K562 (cell line): ENCODE measurements at regions not wholly inside any gene's neighbourhood (a gene's known extent, or its start where the extent isn't known, plus 50 kb on each side); places are given as distances from the start of the nearest gene placed in this dataset.

Source experiments
- ATAC-seq: fragments of 200-7000 bp; cut with Tn5 transposase; 3 replicates; pipeline ENCODE4 v1.9.1; 2020; ENCODE audit warnings: moderate library complexity
- BruUV-seq: library from RNA; stranded (reverse); fragments of 400-500 nt; replicated peaks from 2 replicates; lab custom pipeline; 2021; lab: Mats Ljungman, UMichigan
- CTCF ChIA-PET: fragments of 300-600 bp; formaldehyde crosslinking; extraction: SDS; loops from one replicate; lab custom pipeline; 2021; ENCODE audit warnings: low intra/inter-chr PET ratio; lab: Yijun Ruan, JAX
- POLR2A ChIA-PET: fragments of 300-600, 350-650 bp; sonication (Branson Sonifier 250); formaldehyde crosslinking; extraction: SDS; loops from one replicate; lab custom pipeline; 2021; ENCODE audit warnings: antibody characterized with exemption, inconsistent platforms; lab: Yijun Ruan, JAX
- DNase-seq, 4 experiments: peaks; one replicate each; pipeline versions ENCODE4 v3.0.0 to v3.0.0-alpha.2; 2011 to 2018; ENCODE audit warnings: low spot score in 3 of 4, mixed read lengths in 3 of 4; ENCODE audit errors: extremely low read depth in 1 of 4
- FAIRE-seq: peaks from 2 replicates; lab custom pipeline; 2011; peaks lifted over from hg19 to GRCh38; lab: Jason Lieb, UNC
- H2AFZ ChIP-seq: 2 replicates; pipeline ENCODE4 v1.6.0; 2011; ENCODE audit warnings: low read depth, low read length, control low read depth, inconsistent platforms
- H3K27ac ChIP-seq: fragments of 200-600 bp; 3 replicates; pipeline ENCODE4 v1.8.0; 2011; ENCODE audit warnings: low read depth, mild to moderate bottlenecking, control low read depth, inconsistent platforms, low read length, moderate library complexity, mixed read lengths; ENCODE audit errors: extremely low read depth
- H3K27me3 ChIP-seq, 2 experiments: fragments of 300-600 bp in 1 of 2; 2 replicates in 1 of 2; 3 replicates in 1 of 2; pipeline versions ENCODE4 v1.6.0 to v1.8.0; 2011; ENCODE audit warnings: inconsistent platforms in 2 of 2, low read length in 2 of 2, mild to moderate bottlenecking in 1 of 2, mixed read lengths in 1 of 2, moderate library complexity in 1 of 2; ENCODE audit not compliant: control insufficient read depth in 2 of 2, insufficient read depth in 2 of 2
- H3K36me3 ChIP-seq: fragments of 300-600 bp; 3 replicates; pipeline ENCODE4 v1.8.0; 2011; ENCODE audit warnings: mild to moderate bottlenecking, low read length, inconsistent platforms; ENCODE audit not compliant: control insufficient read depth, insufficient read depth
- H3K4me1 ChIP-seq, 2 experiments: fragments of 200-600 bp in 1 of 2; replicated peaks in 1 of 2; 2 replicates in 1 of 2; 3 replicates in 1 of 2; pipeline versions ENCODE4 v1.5.1 to v1.8.0; 2011; ENCODE audit warnings: inconsistent platforms in 2 of 2, low read length in 2 of 2, mild to moderate bottlenecking in 1 of 2, mixed read lengths in 1 of 2, moderate library complexity in 1 of 2; ENCODE audit not compliant: control insufficient read depth in 2 of 2, insufficient read depth in 2 of 2
- H3K4me2 ChIP-seq: 2 replicates; pipeline ENCODE4 v1.6.1; 2011; ENCODE audit warnings: low read length, control low read depth, inconsistent platforms, mixed read lengths; ENCODE audit not compliant: insufficient read depth
- H3K4me3 ChIP-seq: fragments of 200-600 bp; sonication (generic), shearing (Covaris generic); 2 replicates; pipeline ENCODE4 v1.5.1; 2016; ENCODE audit warnings: control low read depth, inconsistent platforms
- H3K79me2 ChIP-seq: fragments of 200-600 bp; 3 replicates; pipeline ENCODE4 v1.8.0; 2011; ENCODE audit warnings: low read length, inconsistent platforms; ENCODE audit not compliant: control insufficient read depth, insufficient read depth
- H3K9ac ChIP-seq, 2 experiments: 2 replicates each; pipeline versions ENCODE4 v1.6.0 to v1.6.1; 2011; ENCODE audit warnings: low read depth in 2 of 2, low read length in 2 of 2, control low read depth in 1 of 2, inconsistent platforms in 1 of 2, mild to moderate bottlenecking in 1 of 2, mixed read lengths in 1 of 2; ENCODE audit not compliant: insufficient read depth in 1 of 2
- H3K9me1 ChIP-seq: one replicate; pipeline ENCODE4 v1.6.0; 2011; ENCODE audit warnings: inconsistent platforms, mild to moderate bottlenecking, low read length, moderate library complexity; ENCODE audit not compliant: control insufficient read depth, insufficient read depth
- H3K9me3 ChIP-seq: replicated peaks from 2 replicates; pipeline ENCODE4 v1.5.1; 2011; ENCODE audit warnings: low read depth, low read length, inconsistent platforms; ENCODE audit not compliant: control insufficient read depth, insufficient read depth
- H4K20me1 ChIP-seq: replicated peaks from 2 replicates; pipeline ENCODE4 v1.6.1; 2011; ENCODE audit warnings: low read length, inconsistent platforms, mixed read lengths; ENCODE audit not compliant: control insufficient read depth, insufficient read depth
- CBFB ChIP-seq: sonication (generic); formaldehyde crosslinking; IDR thresholded peaks from 2 replicates; pipeline ENCODE4 v1.4.0; 2020; ENCODE audit warnings: mild to moderate bottlenecking, missing genetic modification reagents
- KHSRP ChIP-seq: fragments of 450-650 bp; IDR thresholded peaks from 2 replicates; pipeline ENCODE4 v1.6.1; 2017
- MCM2 ChIP-seq: fragments of 450-650 bp; IDR thresholded peaks from 2 replicates; pipeline ENCODE4 v1.6.1; 2017; ENCODE audit warnings: low read depth, mild to moderate bottlenecking
- MCM5 ChIP-seq: fragments of 450-650 bp; IDR thresholded peaks from 2 replicates; pipeline ENCODE4 v1.6.1; 2016; ENCODE audit warnings: low read depth
- PHF21A ChIP-seq: fragments of 450-650 bp; IDR thresholded peaks from 2 replicates; pipeline ENCODE4 v1.6.1; 2017; ENCODE audit warnings: low read depth, borderline replicate concordance
- SLC30A9 ChIP-seq: fragments of 250-450 bp; sonication (Bioruptor Pico); IDR thresholded peaks from 2 replicates; pipeline ENCODE4 v1.8.0; 2022; ENCODE audit warnings: mild to moderate bottlenecking, moderate library complexity
- XRCC5 ChIP-seq: fragments of 200-400 bp; formaldehyde crosslinking; IDR thresholded peaks from 2 replicates; pipeline ENCODE4 v1.6.1; 2017; ENCODE audit warnings: low read depth, mild to moderate bottlenecking, low read length
- ZNF212 ChIP-seq: fragments of 450-650 bp; formaldehyde crosslinking; IDR thresholded peaks from 2 replicates; pipeline ENCODE4 v1.4.0; 2020; ENCODE audit warnings: mild to moderate bottlenecking
- WGBS: fragments of 100-300 bp; shearing (Covaris generic); methylation state at CpG from one replicate; pipeline ENCODE4 v1.1.6; 2016; ENCODE audit warnings: low coverage, mixed read lengths; ENCODE audit not compliant: insufficient coverage; ENCODE audit errors: missing lambda C conversion rate; 5-methylcytosine and 5-hydroxymethylcytosine counted together
- in situ Hi-C: fragments of 300-500 bp; cut with MboI; formaldehyde crosslinking; loops from 4 replicates; pipeline ENCODE4 v1.15.0; 2018; ENCODE audit warnings: inconsistent platforms, mixed read lengths
- intact Hi-C: fragments of 100-400 bp; cut with micrococcal nuclease; formaldehyde crosslinking; loops from 2 replicates; pipeline ENCODE4 v1.14.2; 2022
- TF ChIP-seq, protein P1 (sequence below): sonication (generic); formaldehyde crosslinking; IDR thresholded peaks from 2 replicates; pipeline ENCODE4 v1.8.0; 2022; ENCODE audit warnings: mild to moderate bottlenecking, missing genetic modification reagents

DNA sequence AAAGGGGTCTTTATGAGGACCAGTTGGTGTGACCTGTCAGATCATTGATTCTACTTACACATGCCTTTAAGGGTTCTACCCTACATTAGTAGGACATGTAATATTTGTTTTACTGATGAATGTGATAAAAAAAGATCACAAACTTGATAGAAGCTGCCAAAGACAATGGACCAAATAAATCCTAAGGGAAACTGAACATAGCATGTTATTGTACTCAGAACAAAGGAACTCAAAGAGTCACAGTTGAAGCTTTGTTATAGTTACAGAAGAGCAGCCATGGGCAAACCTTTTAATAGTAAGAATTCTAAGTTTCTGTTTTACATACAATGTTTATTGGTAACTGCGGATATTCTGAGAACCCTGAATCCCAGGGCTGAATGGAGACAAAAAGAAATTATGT, 780.1 kb downstream of the SLITRK6 start:
- Histone ChIP-seq H3K4me2 (no peak overlapping the region), H3K36me3 (no peaks in the 10 kb centered on the region), H3K27me3 (no peaks in the 10 kb centered on the region), H2AFZ (no peak overlapping the region)
- TF ChIP-seq, protein P1, sequence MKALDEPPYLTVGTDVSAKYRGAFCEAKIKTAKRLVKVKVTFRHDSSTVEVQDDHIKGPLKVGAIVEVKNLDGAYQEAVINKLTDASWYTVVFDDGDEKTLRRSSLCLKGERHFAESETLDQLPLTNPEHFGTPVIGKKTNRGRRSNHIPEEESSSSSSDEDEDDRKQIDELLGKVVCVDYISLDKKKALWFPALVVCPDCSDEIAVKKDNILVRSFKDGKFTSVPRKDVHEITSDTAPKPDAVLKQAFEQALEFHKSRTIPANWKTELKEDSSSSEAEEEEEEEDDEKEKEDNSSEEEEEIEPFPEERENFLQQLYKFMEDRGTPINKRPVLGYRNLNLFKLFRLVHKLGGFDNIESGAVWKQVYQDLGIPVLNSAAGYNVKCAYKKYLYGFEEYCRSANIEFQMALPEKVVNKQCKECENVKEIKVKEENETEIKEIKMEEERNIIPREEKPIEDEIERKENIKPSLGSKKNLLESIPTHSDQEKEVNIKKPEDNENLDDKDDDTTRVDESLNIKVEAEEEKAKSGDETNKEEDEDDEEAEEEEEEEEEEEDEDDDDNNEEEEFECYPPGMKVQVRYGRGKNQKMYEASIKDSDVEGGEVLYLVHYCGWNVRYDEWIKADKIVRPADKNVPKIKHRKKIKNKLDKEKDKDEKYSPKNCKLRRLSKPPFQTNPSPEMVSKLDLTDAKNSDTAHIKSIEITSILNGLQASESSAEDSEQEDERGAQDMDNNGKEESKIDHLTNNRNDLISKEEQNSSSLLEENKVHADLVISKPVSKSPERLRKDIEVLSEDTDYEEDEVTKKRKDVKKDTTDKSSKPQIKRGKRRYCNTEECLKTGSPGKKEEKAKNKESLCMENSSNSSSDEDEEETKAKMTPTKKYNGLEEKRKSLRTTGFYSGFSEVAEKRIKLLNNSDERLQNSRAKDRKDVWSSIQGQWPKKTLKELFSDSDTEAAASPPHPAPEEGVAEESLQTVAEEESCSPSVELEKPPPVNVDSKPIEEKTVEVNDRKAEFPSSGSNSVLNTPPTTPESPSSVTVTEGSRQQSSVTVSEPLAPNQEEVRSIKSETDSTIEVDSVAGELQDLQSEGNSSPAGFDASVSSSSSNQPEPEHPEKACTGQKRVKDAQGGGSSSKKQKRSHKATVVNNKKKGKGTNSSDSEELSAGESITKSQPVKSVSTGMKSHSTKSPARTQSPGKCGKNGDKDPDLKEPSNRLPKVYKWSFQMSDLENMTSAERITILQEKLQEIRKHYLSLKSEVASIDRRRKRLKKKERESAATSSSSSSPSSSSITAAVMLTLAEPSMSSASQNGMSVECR (CRISPR knock-in tag) = no peak
- TF ChIP-seq MCM2 (no peak), XRCC5 (no peak), ZNF212 (no peak), CBFB (no peak), KHSRP (no peak), SLC30A9 (CRISPR knock-in tag) (no peak), MCM5 (no peak), PHF21A (no peak)
- TF ChIP-seq, all 486 proteins: peak for 0
- FAIRE-seq (no peak), ATAC-seq (no peak), DNase-seq (no peak)
- in situ Hi-C loops = no loop called here
- no peak overlapping the region for H3K4me3 ChIP-seq
- no peaks in the 10 kb centered on the region for H4K20me1 ChIP-seq
- intact Hi-C loops = no loop called here
- no peaks in the 10 kb centered on the region for H3K4me1 ChIP-seq
- BruUV-seq = no TSS peak
- 0% methylated on average over 1 of the region's 1 CpG for WGBS
- no peaks in the 10 kb centered on the region for H3K9me3 ChIP-seq
- CTCF ChIA-PET = no interaction called here
- no peaks in the 10 kb centered on the region for H3K9me1 ChIP-seq
- H3K79me2 ChIP-seq = no peaks in the 10 kb centered on the region
- H3K27ac ChIP-seq = no peak overlapping the region
- POLR2A ChIA-PET = no interaction called here
- H3K9ac ChIP-seq = no peak overlapping the region
